ENCODE measurements at regions not wholly inside any gene's neighbourhood (a gene's known extent, or its start where the extent isn't known, plus 50 kb on each side); places are given as distances from the start of the nearest gene placed in this dataset.

- H3K4me3 ChIP-seq (ENCODE audit: low read depth, low read length): no peak overlapping the region
- CTCF ChIA-PET: no interaction called here
- TF ChIP-seq ZNF501 (tag by site-specific recombination; IDR thresholded peaks at IDR 0.05) (no peak), ZNF488 (tag by site-specific recombination; IDR thresholded peaks at IDR 0.05) (no peak), SP3 (tag by site-specific recombination; IDR thresholded peaks at IDR 0.05) (no peak), SALL2 (tag by site-specific recombination; IDR thresholded peaks at IDR 0.05; ENCODE audit: borderline replicate concordance) (no peak), ZFP41 (tag by site-specific recombination; IDR thresholded peaks at IDR 0.05; ENCODE audit: borderline replicate concordance) (no peak), GLI2 (tag by site-specific recombination; IDR thresholded peaks at IDR 0.05; ENCODE audit: borderline replicate concordance, low read depth) (no peak), ZNF157 (tag by site-specific recombination; IDR thresholded peaks at IDR 0.05) (no peak), ZNF571 (tag by site-specific recombination; IDR thresholded peaks at IDR 0.05) (no peak), ZNF792 (tag by site-specific recombination; IDR thresholded peaks at IDR 0.05) (no peak), FEZF1 (tag by site-specific recombination; IDR thresholded peaks at IDR 0.05) (no peak), TCF7L2 (IDR thresholded peaks at IDR 0.05; ENCODE audit: borderline replicate concordance, low read depth, low read length) (no peak), OSR2 (tag by site-specific recombination; IDR thresholded peaks at IDR 0.05) (no peak), ZNF184 (tag by site-specific recombination; IDR thresholded peaks at IDR 0.05) (no peak), ZNF785 (tag by site-specific recombination; IDR thresholded peaks at IDR 0.05) (no peak)
- POLR2A ChIA-PET: no interaction called here
- no peak overlapping the region for H3K27ac ChIP-seq (ENCODE audit: extremely low read depth, low read depth, low read length)
- H3K4me1 ChIP-seq (ENCODE audit: control insufficient read depth, insufficient read depth, low read length): no peaks in the 10 kb centered on the region
- H3K9me3 ChIP-seq (ENCODE audit: control insufficient read depth, insufficient read depth, low read depth, low read length): no peaks in the 10 kb centered on the region
- H3K36me3 ChIP-seq (ENCODE audit: control insufficient read depth in 2 of 2, insufficient read depth in 1 of 2, low read length in 2 of 2): no peaks in the 10 kb centered on the region
Observed at GRCh38 chr13:34879851-34880250, 62.2 kb upstream of the NBEA start.

DNA sequence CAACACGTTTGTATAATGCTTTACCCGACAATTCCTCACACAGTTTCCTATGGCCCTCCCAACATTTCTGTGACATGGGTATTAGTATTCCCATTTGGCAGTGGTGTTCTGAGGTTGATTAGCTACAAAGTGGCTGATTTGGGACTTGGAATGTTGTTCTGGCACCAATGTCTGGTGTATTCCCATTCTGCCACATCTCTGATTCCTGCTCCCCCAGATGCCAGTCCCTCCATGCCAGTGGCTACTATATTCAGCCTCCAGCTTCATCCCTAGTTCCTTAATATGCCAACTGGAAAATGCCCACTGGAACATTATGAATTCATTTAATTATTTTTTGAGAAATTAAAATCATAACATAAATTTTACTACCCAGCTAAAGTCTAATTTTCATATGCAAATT lies 60.6 kb upstream of the NBEA start:
- CTCF ChIA-PET: no interaction called here
- Histone ChIP-seq H3K4me1 (ENCODE audit: control insufficient read depth, insufficient read depth, low read length) (no peaks in the 10 kb centered on the region), H3K27ac (ENCODE audit: extremely low read depth, low read depth, low read length) (no peak overlapping the region), H3K36me3 (ENCODE audit: control insufficient read depth in 2 of 2, insufficient read depth in 1 of 2, low read length in 2 of 2) (no peaks in the 10 kb centered on the region), H3K4me3 (ENCODE audit: low read depth, low read length) (no peak overlapping the region), H3K9me3 (ENCODE audit: control insufficient read depth, insufficient read depth, low read depth, low read length) (no peaks in the 10 kb centered on the region)
- POLR2A ChIA-PET: no interaction called here
- TF ChIP-seq ZBTB11 (tag by site-specific recombination; conservative IDR thresholded peaks at IDR 0.05; ENCODE audit: low read depth) (no peak), ZNF558 (tag by site-specific recombination; IDR thresholded peaks at IDR 0.05) (no peak), PRDM1 (tag by site-specific recombination; IDR thresholded peaks at IDR 0.05) (no peak), ZNF114 (tag by site-specific recombination; IDR thresholded peaks at IDR 0.05) (no peak), ZNF561 (tag by site-specific recombination; IDR thresholded peaks at IDR 0.05; ENCODE audit: borderline replicate concordance) (no peak), ZNF416 (tag by site-specific recombination; IDR thresholded peaks at IDR 0.05) (no peak), ZFP41 (tag by site-specific recombination; IDR thresholded peaks at IDR 0.05; ENCODE audit: borderline replicate concordance) (no peak), SP3 (tag by site-specific recombination; IDR thresholded peaks at IDR 0.05) (no peak), ZNF148 (tag by site-specific recombination; IDR thresholded peaks at IDR 0.05; ENCODE audit: borderline replicate concordance) (no peak), ZNF174 (tag by site-specific recombination; IDR thresholded peaks at IDR 0.05) (no peak), GLIS2 (tag by site-specific recombination; IDR thresholded peaks at IDR 0.05) (no peak), GLIS1 (tag by site-specific recombination; IDR thresholded peaks at IDR 0.05) (no peak)
- TF ChIP-seq, protein P1, sequence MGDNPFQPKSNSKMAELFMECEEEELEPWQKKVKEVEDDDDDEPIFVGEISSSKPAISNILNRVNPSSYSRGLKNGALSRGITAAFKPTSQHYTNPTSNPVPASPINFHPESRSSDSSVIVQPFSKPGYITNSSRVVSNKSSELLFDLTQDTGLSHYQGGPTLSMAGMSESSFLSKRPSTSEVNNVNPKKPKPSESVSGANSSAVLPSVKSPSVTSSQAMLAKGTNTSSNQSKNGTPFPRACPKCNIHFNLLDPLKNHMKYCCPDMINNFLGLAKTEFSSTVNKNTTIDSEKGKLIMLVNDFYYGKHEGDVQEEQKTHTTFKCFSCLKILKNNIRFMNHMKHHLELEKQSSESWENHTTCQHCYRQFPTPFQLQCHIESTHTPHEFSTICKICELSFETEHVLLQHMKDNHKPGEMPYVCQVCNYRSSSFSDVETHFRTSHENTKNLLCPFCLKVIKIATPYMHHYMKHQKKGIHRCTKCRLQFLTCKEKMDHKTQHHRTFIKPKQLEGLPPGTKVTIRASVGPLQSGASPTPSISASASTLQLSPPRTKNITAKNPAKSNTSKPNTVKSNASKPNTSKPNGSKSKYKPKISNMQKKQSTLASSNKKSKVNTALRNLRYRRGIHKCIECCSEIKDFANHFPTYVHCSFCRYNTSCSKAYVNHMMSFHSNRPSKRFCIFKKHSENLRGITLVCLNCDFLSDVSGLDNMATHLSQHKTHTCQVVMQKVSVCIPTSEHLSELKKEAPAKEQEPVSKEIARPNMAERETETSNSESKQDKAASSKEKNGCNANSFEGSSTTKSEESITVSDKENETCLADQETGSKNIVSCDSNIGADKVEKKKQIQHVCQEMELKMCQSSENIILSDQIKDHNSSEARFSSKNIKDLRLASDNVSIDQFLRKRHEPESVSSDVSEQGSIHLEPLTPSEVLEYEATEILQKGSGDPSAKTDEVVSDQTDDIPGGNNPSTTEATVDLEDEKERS (tag by site-specific recombination; IDR thresholded peaks at IDR 0.05): no peak
- TF ChIP-seq, protein P2, sequence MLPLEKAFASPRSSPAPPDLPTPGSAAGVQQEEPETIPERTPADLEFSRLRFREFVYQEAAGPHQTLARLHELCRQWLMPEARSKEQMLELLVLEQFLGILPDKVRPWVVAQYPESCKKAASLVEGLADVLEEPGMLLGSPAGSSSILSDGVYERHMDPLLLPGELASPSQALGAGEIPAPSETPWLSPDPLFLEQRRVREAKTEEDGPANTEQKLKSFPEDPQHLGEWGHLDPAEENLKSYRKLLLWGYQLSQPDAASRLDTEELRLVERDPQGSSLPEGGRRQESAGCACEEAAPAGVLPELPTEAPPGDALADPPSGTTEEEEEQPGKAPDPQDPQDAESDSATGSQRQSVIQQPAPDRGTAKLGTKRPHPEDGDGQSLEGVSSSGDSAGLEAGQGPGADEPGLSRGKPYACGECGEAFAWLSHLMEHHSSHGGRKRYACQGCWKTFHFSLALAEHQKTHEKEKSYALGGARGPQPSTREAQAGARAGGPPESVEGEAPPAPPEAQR (tag by site-specific recombination; IDR thresholded peaks at IDR 0.05): no peak
